Lung (tissue), 11 donors: ENCODE measurements at regions not wholly inside any gene's neighbourhood (a gene's known extent, or its start where the extent isn't known, plus 50 kb on each side); places are given as distances from the start of the nearest gene placed in this dataset.

ENCODE experiments used
- ATAC-seq: fragments of 200-7000 bp; cut with Tn5 transposase; one replicate; pipeline ENCODE4 v1.9.1; 2020; ENCODE audit warnings: moderate number of reproducible peaks; ENCODE audit not compliant: insufficient read depth, low FRiP score
- DNase-seq, 3 donors: peaks; one replicate each; pipeline ENCODE4 v3.0.0-alpha.2; 2013 to 2017
- H3K27ac ChIP-seq, 2 donors: one replicate each; pipeline ENCODE4 v1.5.1; 2013; ENCODE audit warnings: mild to moderate bottlenecking in 2 of 2, moderate library complexity in 2 of 2, control low read depth in 1 of 2, inconsistent platforms in 1 of 2, low read depth in 1 of 2, low read length in 1 of 2
- H3K27me3 ChIP-seq, 3 donors: one replicate each; pipeline ENCODE4 v1.5.1; 2013; ENCODE audit warnings: low read length in 2 of 3; ENCODE audit not compliant: control insufficient read depth in 3 of 3, insufficient read depth in 3 of 3
- H3K36me3 ChIP-seq, 4 donors: one replicate each; pipeline ENCODE4 v1.5.1; 2013; ENCODE audit warnings: low read length in 4 of 4, mild to moderate bottlenecking in 1 of 4, moderate library complexity in 1 of 4; ENCODE audit not compliant: control insufficient read depth in 4 of 4, insufficient read depth in 4 of 4
- H3K4me1 ChIP-seq, 5 donors: one replicate each; pipeline ENCODE4 v1.5.1; 2013; ENCODE audit warnings: low read length in 5 of 5, mild to moderate bottlenecking in 2 of 5, moderate library complexity in 1 of 5; ENCODE audit not compliant: control insufficient read depth in 5 of 5, insufficient read depth in 5 of 5
- H3K4me3 ChIP-seq: one replicate; pipeline ENCODE4 v1.5.1; 2013; ENCODE audit warnings: mild to moderate bottlenecking, control low read depth, moderate library complexity
- H3K9ac ChIP-seq, 2 donors: one replicate each; pipeline ENCODE4 v1.5.1; 2013; ENCODE audit warnings: low read length in 2 of 2, control low read depth in 1 of 2; ENCODE audit not compliant: insufficient read depth in 1 of 2
- H3K9me3 ChIP-seq, 4 donors: one replicate each; pipeline ENCODE4 v1.5.1; 2013; ENCODE audit warnings: low read length in 3 of 4, mild to moderate bottlenecking in 1 of 4, moderate library complexity in 1 of 4; ENCODE audit not compliant: control insufficient read depth in 4 of 4, insufficient read depth in 3 of 4
- WGBS, 2 donors: extraction: QIAGEN DNeasy Blood & Tissue Kit; methylation state at CpG; one replicate each; pipeline ENCODE4 v1.1.7; 2013; 5-methylcytosine and 5-hydroxymethylcytosine counted together
- TF ChIP-seq, protein P1 (sequence below): IDR thresholded peaks from 2 replicates; pipeline ENCODE4 v1.5.1; 2012; ENCODE audit warnings: mild to moderate bottlenecking; ENCODE audit errors: control extremely low read depth, extremely low read depth
- donor health status: control.
- donor health status: control.
- donor health status: Bipolar disorder and iron deficiency.
- donor health status: healthy.
- donor health status: DM: yes; HTN: yes; CAD: no.

DNA sequence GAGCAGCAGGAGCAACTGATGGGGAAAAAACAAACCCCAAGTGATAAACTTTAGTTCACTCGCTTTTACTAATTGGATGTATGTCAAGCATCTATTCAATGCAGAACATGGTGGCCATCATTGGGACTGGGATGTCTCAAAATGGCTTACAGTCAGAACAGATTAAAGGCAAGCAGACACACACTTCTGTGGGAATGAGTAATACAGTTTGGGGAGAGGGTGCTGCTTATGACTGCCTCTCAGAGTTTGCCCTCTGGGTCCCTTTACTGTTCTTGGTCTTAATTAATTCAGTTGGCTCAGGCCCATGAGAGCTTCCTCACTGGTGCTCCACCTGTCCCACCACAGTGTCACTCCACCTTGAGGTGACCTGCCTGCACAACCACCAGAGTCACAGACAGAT is 119.5 kb downstream of the TBX19 start:
- Histone ChIP-seq H3K36me3 (no peaks in the 10 kb centered on the region), H3K9ac (no peak overlapping the region), H3K4me3 (no peak overlapping the region), H3K9me3 (no peaks in the 10 kb centered on the region), H3K4me1 (no peaks in the 10 kb centered on the region), H3K27me3 (no peaks in the 10 kb centered on the region), H3K27ac (no peak overlapping the region)
- 93 to 99% methylated on average over 1 of the region's 1 CpG for WGBS, 2 donors
- TF ChIP-seq, protein P1, sequence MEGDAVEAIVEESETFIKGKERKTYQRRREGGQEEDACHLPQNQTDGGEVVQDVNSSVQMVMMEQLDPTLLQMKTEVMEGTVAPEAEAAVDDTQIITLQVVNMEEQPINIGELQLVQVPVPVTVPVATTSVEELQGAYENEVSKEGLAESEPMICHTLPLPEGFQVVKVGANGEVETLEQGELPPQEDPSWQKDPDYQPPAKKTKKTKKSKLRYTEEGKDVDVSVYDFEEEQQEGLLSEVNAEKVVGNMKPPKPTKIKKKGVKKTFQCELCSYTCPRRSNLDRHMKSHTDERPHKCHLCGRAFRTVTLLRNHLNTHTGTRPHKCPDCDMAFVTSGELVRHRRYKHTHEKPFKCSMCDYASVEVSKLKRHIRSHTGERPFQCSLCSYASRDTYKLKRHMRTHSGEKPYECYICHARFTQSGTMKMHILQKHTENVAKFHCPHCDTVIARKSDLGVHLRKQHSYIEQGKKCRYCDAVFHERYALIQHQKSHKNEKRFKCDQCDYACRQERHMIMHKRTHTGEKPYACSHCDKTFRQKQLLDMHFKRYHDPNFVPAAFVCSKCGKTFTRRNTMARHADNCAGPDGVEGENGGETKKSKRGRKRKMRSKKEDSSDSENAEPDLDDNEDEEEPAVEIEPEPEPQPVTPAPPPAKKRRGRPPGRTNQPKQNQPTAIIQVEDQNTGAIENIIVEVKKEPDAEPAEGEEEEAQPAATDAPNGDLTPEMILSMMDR: no peak
- DNase-seq: no peak
- no peak for ATAC-seq

DNA sequence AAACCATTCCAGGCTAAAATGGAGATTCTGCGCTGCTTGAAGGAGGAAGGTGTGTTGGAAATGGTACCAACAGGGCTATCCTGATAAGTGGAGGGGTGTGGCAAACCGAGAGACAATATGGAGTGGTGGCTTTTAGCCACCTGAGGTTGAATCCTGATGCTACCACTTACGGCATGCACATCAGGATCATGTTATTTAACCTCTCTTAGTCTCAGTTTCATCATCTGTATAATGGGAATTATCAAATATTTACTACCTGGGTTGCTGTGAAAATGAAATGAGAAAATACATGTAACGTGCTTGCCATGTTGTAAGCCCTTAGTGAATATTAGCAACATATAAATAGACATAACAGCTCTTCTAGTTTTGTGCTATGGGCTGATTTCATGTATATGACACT is 117.1 kb downstream of the TBX19 start:
- Histone ChIP-seq H3K4me1 (peaks cover 0 to 2% (median 0%) of the 10 kb centered on the region in 5 donors), H3K27ac (no peak overlapping the region), H3K9ac (no peak overlapping the region), H3K36me3 (no peaks in the 10 kb centered on the region), H3K9me3 (no peaks in the 10 kb centered on the region), H3K27me3 (no peaks in the 10 kb centered on the region), H3K4me3 (no peak overlapping the region)
- TF ChIP-seq, protein P1: no peak
- ATAC-seq (no peak), DNase-seq (no peak)
- WGBS, 2 donors: 93% methylated on average over 4 of the region's 4 CpGs

DNA sequence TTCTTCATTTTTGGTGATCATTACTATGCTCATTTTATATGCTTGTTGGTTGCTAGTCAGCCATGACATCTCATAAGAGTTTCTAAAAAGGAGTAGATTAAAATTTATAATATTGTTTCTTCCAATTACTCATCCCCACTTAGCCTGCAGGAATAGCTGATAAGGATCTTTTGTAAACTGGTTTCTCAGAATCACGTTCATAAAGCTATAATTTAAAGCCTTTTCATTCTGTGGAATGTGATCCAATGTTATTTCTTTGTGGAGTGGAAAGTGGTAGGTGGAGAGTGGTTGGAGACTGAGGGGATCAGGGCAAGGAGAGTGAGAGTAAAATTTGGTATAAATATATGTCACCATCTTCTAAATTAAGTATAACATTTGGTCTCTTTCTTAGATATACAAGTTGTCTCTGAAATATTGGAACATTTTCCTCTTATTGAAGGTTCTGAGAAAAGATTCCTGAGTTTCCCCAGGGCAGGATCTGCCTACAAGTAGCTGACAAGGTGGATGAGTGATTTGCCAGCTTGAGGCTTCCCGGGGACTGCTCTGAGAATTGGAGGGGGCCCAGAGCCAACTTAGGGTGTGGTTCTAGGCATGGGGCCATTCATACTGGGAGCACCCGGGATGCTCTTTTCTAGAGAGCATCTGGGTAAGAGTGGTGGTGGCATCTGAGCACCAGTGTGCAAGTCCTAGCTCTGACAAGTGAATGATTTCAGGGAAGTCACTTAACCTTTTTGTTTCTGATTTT is 116.4 kb downstream of the TBX19 start:
- ATAC-seq (no peak), DNase-seq (no peak)
- no peak overlapping the region for H3K27ac ChIP-seq
- WGBS, 2 donors: 50 to 71% methylated on average over 3 of the region's 3 CpGs
- TF ChIP-seq, protein P1: no peak
- H3K27me3 ChIP-seq: no peaks in the 10 kb centered on the region
- H3K9ac ChIP-seq: no peak overlapping the region
- H3K9me3 ChIP-seq: no peaks in the 10 kb centered on the region
- H3K4me3 ChIP-seq: no peak overlapping the region
- no peaks in the 10 kb centered on the region for H3K36me3 ChIP-seq
- H3K4me1 ChIP-seq: peaks cover 0 to 3% (median 0%) of the 10 kb centered on the region in 5 donors

DNA sequence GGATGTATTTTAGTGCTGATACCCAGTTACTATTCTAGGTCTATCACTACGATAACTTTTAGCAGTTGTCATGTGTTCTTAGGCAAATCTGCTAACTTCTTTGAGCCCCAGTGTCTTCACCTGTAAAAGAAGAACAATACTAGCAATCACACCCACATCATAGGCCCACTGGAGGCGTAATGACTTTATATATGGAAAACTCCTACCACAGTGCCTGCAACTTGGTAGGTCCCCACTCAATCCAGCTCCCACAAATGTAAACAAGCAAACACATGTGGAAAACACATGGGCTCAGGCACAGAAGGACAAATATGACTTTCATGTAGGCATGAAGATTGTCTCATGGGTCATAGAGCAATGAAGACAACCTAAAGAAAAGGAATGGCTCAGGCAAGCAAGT is 115.8 kb downstream of the TBX19 start:
- Histone ChIP-seq H3K9me3 (no peaks in the 10 kb centered on the region), H3K9ac (no peak overlapping the region), H3K27ac (no peak overlapping the region), H3K36me3 (no peaks in the 10 kb centered on the region), H3K27me3 (no peaks in the 10 kb centered on the region), H3K4me1 (peaks cover 0 to 3% (median 0%) of the 10 kb centered on the region in 5 donors), H3K4me3 (no peak overlapping the region)
- TF ChIP-seq, protein P1: no peak
- ATAC-seq (no peak), DNase-seq (no peak)
- 95% methylated on average over 2 of the region's 2 CpGs for WGBS, 2 donors
